Adrenal gland (tissue), 5 donors: ENCODE measurements at regions not wholly inside any gene's neighbourhood (a gene's known extent, or its start where the extent isn't known, plus 50 kb on each side); places are given as distances from the start of the nearest gene placed in this dataset.

Source experiments
- CTCF ChIP-seq, 6 experiments: fragments of 450-650 bp in 4 of 6; fragments of 200-600 bp in 2 of 6; sonication (generic) in 1 of 6; IDR thresholded peaks; 1 replicate in 5 of 6; 2 replicates in 1 of 6; pipeline versions ENCODE4 v1.5.1 to v1.8.0; 2016 to 2021; ENCODE audit warnings: antibody characterized with exemption in 6 of 6, mild to moderate bottlenecking in 2 of 6, moderate library complexity in 1 of 6
- POLR2A ChIP-seq, 2 donors: fragments of 450-650 bp; IDR thresholded peaks; one replicate each; pipeline ENCODE4 v1.6.1; 2017; ENCODE audit warnings: antibody characterized with exemption in 2 of 2, mild to moderate bottlenecking in 2 of 2, moderate library complexity in 1 of 2
- donor health status: DM: no; HTN: no; CAD: no.

- no peak for TF ChIP-seq CTCF (IDR thresholded peaks at IDR 0.05)
- TF ChIP-seq POLR2A (IDR thresholded peaks at IDR 0.05) = no peak
These were observed 407.8 kb downstream of the BCL11B start for GRCh38 chr14:98864211-98864610.
